Caki2 (cell line): ENCODE measurements at regions not wholly inside any gene's neighbourhood (a gene's known extent, or its start where the extent isn't known, plus 50 kb on each side); places are given as distances from the start of the nearest gene placed in this dataset.

ENCODE experiments used
- DNase-seq: peaks from one replicate; pipeline ENCODE4 v3.0.0-alpha.2; 2015; ENCODE audit warnings: low read depth
- in situ Hi-C: cut with HindIII; loops from 2 replicates; pipeline ENCODE4 v1.10.0; 2016; ENCODE audit warnings: low sequenced_read_pairs, low pct_unique_long_range_greater_than_20kb, mixed read lengths

DNA sequence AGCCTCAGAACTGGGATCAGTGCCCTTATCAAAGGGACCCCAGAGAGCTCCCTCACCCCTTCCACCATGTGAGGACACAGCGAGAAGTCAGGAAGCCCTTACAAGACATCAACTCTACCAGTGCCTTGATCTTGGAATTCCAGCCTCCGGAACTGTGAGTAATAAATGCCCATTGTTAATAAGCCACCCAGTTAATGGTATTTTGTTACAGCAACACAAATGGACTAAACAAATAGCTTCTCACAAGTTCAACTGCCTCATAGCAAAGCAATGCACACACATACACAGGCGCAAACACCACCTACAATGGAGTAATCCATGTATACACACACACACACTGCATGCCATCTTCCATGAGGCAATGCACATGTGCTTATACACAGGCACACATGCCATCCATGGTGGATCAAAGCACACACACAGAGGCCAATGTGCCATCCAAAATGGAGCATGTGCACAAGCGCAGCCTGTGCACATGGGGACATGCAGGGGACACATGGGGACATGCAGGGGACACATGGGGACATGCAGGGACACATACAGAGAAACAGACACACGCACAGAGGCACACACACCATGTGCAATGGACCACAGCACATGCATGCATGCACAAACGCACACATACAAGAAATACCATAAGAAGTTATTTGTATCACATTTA lies 137.6 kb upstream of the TBL1X start:
- no peak for DNase-seq
- in situ Hi-C loops: no loop called here

DNA sequence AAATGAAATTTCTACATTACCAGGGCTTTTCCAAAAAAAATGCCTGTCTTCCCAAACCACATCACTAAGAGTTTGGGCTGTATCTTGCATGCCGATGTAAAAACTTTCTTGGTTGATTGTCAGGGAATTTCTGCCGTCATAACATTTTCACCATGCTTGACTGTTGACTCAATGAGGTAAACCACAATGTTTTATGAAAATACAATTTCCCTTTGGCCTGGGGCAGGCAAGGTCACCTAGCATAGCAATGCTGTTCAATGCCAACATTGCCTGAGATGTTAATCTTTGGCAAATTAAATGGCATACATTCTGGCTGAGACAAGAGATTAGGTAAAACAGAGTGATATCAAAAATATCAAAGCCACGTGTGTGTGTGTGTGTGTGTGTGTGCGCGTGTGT lies 137.1 kb upstream of the TBL1X start:
- DNase-seq: peak; percentile 71
- in situ Hi-C loops: no loop called here

DNA sequence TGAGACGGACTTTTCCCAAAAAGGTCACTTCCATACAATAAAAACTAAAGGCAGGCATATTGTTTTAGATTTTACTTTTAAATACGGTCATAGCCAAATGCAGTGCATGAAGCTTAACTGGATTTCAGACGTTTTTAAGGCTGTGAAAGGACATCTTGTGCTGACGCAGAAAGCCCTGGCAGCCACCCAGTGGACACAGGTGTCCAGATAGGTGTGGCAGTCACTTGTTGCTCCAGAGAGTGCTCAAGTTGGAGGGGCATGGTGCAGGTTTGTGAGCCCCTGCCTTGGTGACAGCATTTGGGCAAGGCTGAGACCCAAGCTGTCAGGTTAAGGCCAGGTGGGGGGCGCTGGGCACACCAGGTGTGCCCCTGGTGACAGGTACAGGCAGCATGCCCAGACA lies 135.8 kb upstream of the TBL1X start:
- no peak for DNase-seq
- in situ Hi-C loops: no loop called here

DNA sequence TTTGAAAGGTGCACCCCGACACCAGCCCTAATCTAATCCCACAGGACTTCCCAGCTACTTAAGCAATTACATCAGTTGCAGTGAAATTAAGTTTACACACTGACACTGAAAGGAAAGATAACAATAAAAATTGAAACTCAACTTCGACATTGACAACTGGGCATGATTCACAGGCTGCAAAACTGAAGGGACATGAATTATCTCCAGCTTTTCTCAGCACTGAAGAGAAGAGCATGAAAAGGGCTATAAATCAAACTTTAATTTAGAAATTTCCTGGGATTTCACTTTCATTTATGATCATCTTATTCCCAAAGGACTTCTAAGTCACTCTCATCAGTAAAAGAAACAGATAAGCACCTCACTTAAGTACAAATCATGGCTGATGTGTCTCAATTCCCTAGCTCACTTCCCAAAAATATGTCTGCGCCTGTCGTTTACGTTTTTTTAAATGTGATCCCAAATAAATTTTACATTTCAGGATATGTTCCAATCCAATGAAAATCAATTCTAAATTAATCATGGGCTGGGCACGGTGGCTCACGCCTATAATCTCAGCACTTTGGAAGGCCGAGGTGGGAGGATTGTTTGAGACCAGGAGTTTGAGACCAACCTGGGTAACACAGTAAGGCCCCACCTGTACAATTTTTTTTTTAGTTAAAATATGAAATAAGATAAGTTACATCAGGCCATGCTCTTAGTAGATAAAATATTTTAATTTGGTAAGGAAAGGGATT lies 134.4 kb upstream of the TBL1X start:
- DNase-seq: no peak
- in situ Hi-C loops: no loop called here

DNA sequence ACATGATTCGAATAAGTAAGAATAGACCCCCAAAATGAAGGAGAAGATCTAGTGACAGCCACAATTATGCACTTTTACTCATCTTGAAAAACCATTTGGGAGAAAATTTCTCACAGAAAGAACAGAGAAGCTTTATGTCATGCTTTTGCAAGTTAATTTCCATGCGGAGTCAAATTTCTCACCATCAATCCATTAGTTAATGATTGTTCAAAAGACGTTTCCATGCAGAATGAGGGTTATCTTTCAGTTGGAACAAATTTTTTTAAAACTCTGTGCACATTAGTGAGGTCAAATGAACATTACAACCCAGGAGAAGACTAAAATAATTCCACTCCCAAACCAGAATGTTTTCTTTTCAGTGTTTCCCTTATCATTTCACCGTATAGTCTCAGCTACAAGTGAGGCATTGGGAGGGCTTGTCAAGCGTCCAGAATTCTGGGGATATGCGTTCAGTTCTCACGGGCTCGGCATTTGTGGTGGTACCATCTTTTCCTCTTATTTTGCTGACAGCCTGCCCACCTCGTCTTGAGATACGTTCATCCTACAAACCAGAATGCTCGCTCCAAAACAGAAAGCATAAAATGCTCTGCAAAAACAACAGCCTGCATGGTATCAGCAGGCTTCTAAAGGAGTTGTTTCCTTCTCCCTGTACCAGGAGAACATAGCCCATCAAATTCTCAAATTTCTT lies 130.8 kb upstream of the TBL1X start:
- DNase-seq: peak; percentile 69
- in situ Hi-C loops: no loop called here

DNA sequence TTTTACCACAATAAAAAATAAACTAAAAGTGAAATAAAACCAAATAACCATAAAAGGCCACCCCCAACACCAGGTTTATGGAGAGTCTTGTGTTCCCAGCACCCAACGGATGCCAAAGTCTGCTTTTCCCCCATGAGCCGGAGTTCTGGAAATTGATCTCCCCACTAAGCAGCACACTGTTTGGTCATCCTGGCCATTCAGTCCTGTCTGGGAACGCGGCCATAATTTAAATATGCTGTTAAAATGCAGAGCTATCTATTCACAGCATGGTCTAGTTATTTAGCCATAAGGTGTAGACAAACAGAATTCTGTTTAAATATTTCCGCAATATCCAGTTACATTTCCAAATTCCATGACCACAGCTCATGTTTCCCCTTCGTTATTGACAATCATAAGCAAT lies 129.6 kb upstream of the TBL1X start:
- in situ Hi-C loops: no loop called here
- DNase-seq: no peak

DNA sequence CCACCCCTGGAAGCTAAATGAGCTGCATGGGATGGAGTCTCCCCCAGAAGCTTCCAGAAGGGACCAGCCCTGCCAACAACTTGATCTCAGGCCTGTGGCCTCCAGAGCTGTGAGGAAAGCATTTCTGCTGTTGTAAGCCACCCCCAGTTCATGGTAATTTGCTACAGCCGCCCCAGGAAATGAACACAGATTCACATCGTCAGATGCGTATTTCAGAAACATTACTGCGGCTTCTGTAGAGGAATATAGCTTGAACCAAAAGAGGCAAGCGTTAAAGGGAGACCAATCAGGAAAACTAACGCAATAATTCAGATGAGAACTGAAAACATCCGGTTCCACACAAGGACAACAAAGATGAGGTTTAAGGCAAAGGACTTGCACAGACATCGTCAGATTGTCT lies 128.4 kb upstream of the TBL1X start:
- in situ Hi-C loops: no loop called here
- DNase-seq: no peak

DNA sequence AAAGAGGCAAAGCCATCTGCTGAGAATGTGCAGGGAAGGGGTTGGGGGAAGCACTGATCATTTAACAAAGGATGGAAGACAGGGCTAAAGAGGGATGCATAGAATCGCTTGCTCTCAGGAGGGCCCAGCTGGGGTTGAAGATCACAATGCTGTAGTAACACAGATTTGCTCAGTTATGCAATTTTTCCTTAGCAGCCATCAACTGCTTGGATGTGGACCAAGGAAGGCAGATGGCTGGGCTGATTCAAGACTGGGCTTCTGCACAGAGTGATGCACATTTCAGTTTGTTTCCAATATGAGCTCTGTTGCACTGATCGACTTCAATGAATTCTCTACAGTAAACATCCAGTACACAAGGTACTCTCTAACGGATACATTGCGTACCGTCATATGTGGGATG lies 127.8 kb upstream of the TBL1X start:
- DNase-seq: no peak
- in situ Hi-C loops: no loop called here

DNA sequence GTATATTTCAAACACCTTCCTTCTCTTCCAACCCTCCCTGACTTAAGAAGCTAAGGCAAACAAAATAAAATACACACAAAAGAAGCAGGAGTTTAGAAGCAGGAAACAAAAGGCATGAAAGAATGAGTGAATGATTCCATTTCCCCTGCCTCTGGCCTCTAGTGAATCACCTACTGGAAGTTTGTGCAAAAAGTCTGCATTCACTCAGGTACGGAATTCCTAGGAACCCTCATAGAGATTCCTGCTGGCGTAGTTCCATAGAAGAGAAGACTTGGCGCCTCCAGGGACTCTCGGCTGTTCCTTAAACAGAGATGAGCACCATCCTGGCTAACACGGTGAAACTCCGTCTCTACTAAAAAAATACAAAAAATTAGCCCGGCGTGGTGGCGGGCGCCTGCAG lies 125.9 kb upstream of the TBL1X start:
- in situ Hi-C loops: no loop called here

DNA sequence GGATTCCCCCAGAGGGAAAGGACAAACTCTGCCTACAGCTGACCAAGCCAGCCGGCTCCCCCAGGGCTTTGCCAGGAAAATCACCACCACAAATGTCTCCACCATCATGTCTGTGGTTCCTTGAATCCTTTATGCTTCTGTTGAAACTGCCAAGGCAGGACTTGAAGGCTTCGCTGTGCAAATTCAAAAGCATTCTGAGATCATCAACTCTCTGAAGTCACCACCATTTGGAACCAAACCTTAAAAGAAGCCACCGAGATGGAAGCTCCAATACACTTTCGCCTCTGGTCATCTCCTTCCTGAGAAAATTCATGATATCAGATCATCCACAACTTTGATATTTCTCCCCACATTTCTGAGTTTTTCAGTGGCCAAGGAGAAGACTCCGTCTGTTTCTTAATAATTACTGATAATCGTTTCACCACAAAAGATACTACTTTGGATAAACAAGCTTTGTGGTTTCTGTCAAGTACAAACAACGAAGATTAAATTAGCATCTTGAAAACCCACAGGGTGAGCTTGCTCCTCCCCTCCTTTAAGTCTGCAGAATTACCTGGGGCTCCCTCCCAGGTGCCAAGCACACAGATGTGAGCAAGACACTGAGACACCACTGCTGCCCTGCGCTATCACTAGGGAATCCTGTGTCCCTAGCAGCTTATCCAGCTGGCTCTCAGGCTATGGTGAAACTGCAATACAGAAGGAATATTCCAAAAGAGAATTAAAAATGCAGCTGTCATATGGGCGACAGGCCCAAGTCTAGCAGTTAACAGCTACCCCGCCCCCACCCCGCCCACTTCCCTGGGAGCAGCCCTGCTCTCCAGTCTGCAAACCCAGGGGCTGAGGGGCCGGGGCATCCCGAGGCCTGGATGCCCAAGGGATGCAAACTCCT lies 125.0 kb upstream of the TBL1X start:
- DNase-seq: no peak
- in situ Hi-C loops: no loop called here

More for the DNA sequence above, 125.9 kb upstream of the TBL1X start:
- no peak for DNase-seq

DNA sequence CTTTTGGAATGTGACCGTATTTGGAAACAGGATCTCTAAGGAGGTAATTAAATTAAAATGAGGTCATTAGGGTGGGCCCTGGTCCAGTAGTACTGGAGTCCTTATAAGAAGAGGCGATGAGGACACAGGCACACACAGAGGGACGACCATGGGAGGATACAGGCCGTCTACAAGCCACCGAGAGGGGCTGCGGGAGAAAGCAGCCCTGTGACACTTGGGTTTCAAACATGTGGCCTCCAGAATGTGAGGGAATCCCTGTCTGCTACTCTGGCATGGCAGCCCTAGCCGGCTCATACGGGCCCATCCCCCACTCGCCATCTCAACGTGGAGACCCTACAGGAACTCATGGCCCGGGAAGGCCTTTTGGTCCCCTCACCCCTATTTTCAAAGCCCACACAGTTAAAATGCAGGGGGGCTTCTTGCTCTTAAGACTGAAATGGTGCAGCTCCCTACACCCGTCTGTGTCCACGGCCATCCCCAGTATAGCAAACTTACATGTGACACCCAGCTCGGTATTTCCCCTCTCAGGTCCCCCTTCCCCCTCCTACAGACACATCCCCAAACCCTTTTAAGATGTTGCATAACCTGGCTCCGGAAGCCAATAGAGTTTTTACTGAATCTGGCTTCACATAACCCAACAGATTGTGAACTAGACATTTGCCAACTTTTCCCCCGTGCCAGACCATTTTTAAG lies 124.1 kb upstream of the TBL1X start:
- in situ Hi-C loops: no loop called here
- DNase-seq: no peak

DNA sequence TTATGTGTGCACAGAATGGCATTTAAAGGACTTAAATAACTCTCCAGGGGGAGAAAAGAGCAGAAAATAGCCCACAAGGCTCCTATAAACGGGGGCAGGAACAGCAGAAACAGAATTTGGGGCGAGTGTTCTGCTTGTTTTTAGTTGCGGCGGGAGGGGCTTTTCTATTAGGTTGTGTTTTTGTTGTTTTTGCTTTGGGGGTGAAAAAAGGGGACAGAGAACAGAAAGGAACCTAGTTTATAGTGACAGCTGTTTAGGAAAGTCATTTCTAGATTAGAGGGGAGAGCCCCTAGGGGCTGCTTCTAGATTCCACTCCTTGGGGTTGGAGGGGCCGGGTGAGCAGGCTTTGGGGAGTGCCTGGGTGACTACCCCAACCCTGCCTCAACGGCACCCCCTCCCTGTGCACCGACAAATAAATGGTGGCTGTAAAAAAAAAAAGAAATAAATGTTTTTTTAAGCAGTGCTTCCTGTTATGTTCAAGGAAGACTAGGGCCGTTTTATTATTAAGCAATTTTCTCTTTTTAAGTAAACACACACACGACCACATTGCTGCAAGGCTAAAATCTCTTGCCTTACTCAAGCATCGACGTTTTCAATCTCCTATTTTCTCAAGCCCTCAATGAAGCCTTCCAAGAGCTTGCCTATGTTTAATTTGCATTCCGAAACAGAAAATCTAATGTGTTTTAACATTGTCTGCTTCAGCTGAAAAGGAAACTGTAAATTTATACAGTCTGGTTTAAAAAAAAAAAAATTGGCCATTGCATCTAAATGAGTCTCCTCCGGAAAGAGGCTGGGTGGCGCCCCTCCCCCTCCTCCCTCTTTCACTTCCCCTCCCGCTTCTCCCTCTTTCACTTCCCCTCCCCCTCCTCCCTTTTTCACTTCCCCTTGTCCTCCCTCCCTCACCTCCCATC lies 123.3 kb upstream of the TBL1X start:
- in situ Hi-C loops: no loop called here
- DNase-seq: peak; percentile 76

DNA sequence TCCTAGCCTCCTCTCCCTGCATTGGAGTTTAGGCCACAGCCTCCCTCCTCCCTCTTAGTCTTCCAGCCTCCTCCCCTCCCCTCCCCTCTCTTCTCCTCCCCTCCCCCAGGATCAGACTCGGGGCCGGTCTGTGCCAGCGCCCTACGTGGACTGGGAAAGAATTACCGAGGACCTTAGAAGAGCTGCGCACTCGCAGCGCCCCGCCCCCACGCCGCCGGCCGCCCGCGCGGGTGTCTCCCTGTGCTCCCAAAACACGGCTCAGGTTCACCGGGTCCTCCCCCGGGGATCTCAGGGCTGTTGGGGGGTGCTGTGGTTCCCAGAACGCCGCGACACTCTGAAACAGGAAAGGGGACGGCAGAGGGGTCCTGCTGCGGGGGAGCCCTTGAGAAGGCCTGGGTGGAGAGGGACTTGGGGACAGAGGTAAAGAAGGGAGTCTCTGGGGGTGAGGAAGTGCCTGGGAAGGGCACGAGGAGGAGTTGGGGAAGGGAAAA lies 122.3 kb upstream of the TBL1X start:
- in situ Hi-C loops: no loop called here
- peak; percentile 67 for DNase-seq

DNA sequence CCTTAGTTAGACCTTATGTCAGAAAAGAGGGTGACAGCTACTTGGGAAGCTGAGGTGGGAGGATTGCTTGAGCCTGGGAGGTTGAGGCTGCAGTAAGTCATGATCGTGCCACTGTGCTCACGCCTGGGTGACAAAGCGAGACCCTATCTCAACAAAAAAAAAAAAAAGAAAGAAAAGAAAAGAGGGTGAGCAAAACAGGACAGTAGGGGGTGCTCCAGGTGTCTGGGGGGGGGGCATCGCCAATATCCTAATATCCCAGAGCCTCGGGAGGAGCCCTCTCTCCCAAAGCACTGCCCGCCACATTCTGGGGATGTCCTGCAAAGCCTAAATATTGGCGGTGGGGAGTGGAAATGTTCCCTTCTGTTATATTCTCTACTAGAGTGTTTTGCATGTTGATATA lies 120.9 kb upstream of the TBL1X start:
- in situ Hi-C loops: no loop called here
- no peak for DNase-seq

DNA sequence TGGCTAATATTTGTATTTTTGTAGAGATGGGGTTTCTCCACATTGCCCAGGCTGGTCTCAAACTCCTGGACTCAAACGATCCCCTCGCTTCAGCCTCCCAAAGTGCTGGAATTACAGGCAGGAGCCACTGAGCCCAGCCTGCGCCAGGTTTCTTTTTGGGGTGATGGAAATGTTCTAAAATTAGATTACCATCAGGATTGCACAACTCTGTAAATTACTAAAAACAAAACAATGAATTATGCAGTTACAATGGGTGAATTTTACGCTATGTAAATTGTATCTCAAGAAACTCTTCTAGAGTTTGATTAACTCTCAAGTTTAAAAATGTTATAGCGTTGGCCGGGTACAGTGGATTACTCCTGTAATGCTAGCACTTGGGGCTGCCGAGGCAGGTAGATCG lies 118.9 kb upstream of the TBL1X start:
- no peak for DNase-seq
- in situ Hi-C loops: no loop called here

DNA sequence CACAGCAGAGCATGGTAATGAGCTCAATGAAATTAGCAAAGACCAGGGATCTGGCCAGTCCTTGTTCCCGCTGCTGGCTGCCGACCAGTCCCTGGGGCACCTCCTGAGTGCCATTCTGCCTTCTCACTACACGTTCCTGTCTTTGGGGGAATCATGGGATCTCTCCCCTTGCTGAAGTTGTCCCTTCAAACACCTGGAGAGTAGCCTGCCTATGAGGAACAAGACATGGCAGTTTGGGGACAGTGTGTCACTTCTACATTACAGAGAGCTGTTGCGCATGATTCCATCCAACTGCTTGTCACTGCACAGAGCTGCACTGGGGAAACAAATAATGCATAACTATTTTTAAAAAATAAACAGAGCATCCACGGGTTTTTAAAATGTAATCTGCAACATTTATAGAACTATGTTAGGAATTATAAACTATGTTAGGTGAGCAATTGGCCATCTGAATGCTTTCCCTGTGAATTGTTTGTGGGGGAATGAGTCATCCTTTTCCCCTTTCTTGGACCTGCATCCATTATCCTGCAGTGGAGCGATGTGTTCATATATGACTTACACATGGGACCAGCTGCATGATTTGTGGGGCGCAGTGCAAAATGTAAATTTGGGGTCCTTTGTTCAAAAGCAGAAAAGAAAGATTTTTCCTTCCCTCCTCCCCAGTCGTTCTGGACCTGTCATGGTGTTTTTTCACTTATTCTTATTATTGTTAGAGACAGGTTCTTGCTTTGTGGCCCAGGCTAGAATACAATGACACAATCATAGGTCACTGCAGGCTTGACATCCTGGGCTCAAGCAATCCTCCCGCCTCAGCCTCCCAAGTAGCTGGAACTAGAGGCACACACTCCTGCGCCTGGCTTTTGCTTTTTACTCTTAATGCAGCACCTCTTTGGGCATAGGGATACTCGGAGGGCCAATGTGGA lies 115.0 kb upstream of the TBL1X start:
- in situ Hi-C loops: no loop called here
- DNase-seq: peak; percentile 35
